HG03066 (cell line): ENCODE measurements at regions not wholly inside any gene's neighbourhood (a gene's known extent, or its start where the extent isn't known, plus 50 kb on each side); places are given as distances from the start of the nearest gene placed in this dataset.
"Not testable (repeated sequence)": the region's sequence is repeated elsewhere in the genome, so short reads cannot be mapped to it uniquely, and the experiment has no call there.

ENCODE experiments used
- ATAC-seq: cut with Tn5 transposase; IDR thresholded peaks from one replicate; pipeline ENCODE4 v1.9.1; 2021; ENCODE audit warnings: low read depth; ENCODE audit not compliant: unreplicated experiment

DNA sequence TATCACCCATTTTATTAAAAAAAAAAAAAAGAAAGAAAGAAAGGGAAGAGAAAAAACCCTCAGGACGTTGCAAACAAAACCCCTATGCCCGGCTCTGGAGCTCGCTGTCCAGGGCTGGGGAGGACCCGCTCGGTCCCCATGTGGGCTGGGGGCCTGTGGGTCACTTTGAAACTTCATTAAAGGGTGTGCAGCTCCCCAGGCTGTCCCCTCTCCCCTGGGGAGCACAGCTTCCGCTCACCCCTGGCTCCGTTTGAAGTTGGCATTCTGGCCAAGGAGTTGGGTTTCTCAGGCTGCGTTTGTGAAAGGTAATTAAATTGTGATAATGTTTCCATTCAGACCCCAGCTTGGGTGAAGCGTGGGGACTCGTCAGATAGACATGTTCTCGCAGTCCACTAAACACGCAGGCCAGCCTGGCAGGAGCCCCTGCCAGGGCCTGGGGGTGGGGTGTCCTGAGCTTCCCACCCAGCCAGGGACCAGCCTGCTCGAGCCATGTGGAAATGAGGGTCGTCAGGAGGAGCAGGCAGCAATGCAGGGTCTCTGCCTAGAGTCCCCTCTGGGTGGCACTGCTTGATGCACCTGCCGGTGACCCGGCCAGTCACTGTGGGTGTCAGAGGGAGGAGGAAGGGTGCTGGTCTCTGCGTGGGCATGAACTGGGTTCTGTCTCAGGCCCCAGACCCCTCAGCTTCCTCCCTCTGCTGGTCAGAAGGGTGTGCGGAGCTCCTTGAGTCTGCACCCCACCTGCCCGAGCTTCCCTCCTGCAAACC lies 166.2 kb downstream of the INHBB start:
- no peak for ATAC-seq

DNA sequence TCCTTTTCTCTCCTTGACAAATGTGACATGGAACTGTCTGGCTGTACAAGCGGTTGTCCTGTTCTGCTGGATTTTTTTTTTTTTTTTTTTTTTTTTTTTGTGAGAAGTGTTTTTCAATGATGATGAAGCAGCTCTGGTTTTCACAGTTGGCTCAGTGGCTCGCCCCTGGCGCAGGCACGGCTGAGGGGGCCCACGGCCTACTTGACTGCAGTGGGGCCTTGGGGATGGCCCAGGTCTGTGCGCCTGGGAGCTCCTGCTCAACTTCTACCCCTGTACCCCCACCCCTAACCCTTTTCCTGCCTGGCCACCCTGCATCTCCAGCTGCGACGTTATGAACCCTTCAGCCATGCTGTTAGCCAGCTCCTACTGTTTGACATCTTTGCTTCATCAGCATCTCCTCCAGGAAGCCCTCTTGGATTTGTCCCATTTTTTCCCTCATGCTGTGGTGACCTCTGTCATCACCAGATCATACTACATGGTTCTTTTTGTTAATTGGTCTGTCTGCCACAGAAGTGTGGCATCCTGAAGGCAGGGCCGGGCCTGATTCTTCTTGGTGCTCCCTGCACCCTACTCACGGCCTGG lies 167.9 kb downstream of the INHBB start:
- no peak for ATAC-seq

DNA sequence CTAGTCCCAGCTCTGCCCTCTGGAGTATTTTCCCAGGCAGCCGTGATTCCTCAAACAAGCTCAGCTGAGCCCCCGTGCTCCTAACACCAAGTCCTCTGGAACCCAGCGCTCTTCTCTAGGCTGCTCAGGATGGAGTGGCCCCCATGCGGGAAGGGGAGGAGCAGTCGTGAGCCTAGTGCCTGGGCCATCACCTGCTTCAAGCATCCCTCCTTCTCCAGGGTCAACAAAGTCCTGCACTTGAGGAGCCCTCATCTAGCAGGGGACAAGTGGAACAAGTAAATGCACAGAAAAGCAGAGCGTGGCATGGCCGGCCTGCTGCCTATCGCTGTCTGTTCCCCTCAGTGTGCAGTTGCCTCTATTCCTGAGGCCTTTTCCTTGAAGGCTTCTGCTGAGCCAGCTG lies 168.6 kb downstream of the INHBB start:
- ATAC-seq, result no peak

DNA sequence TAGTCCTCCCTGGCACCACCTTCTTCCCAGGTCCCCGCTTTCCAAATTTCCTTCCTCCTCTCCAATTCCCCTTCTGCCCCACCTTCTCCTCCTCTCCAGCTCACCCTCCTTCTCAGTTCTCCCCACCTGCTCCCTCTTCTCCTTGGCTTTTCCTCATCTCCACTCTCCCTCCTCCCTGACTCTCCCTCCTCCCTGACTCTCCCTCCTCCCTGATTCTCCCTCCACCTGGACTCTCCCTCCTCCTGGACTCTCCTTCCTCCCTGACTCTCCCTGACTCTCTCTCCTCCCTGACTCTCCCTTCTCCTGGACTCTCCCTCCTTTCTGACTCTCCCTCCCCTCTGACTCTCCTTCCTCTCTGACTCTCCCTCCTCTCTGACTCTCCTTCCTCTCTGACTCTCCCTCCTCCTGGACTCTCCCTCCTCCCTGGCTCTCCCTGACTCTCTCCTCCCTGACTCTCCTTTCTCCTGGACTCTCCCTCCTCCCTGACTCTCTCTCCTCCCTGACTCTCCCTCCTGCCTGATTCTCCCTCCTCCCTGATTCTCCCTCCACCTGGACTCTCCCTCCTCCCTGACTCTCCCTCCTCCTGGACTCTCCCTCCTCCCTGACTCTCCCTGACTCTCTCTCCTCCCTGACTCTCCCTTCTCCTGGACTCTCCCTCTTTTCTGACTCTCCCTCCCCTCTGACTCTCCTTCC lies 169.3 kb downstream of the INHBB start:
- not testable (repeated sequence) for ATAC-seq

DNA sequence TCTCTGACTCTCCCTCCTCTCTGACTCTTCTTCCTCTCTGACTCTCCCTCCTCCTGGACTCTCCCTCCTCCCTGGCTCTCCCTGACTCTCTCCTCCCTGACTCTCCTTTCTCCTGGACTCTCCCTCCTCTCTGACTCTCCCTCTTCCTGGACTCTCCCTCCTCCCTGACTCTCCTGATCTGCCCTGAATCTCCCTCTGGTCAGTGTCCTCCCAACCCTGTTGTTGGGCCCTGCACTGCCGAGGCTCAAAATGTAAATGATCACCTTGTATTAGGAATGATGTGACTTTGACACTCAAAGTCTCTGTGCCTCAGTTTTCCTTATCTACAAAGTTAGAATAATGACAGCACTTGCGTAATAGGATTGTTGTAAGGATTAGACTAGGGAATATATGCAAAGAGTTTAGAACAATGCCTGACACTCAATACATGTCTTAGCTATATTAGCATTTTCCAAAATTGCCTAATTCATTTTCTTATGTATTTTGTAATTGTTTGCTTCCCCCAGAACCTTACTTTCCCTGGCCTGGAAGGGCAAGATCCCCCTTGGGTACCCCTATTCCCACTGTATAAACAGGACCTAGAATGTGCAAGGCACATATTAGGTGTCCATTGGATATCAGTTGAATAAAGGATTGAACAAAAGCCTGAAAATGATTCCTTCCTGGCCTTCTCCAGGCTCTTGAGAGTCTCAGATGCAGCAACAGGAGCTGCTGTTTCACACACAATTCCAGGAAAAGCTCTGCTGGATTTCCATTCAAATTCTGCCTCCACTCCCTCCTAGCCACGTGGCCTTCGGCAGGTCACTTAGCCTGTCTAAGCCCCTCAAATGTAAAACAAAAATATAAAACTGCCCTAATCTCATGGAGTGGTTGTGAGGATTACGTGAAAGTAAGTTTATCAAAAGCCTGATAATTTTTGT lies 170.1 kb downstream of the INHBB start:
- ATAC-seq, result no peak

DNA sequence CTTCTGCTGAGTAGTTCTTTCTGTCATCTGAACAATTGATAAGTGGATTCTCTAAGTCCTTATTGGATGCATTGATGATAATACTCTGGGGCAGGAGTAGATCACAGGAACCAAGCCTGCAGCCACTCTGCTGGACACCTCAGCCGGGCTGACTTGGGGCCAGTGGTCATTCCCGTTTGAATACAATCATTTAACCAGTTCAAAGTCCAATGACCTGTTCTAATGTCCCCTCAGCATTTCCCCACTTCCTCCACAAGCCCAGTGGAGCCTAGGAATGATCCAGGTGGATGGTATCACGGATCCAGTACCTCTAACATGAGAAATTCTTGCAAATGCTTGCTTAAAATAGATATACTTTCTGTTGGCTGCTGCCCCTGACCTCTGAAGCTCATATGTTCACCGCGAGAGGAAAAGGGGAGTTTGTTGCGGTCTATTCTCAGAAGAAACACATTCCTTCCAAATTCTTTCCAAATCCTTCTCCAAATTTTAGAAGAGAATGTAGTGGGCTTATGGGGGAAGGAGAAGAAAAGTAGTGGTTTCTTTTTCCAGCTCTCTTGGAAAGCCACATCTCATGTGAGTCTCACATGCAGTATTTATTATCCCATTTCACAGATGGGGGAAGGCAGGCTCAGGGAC lies 170.9 kb downstream of the INHBB start:
- no peak for ATAC-seq

DNA sequence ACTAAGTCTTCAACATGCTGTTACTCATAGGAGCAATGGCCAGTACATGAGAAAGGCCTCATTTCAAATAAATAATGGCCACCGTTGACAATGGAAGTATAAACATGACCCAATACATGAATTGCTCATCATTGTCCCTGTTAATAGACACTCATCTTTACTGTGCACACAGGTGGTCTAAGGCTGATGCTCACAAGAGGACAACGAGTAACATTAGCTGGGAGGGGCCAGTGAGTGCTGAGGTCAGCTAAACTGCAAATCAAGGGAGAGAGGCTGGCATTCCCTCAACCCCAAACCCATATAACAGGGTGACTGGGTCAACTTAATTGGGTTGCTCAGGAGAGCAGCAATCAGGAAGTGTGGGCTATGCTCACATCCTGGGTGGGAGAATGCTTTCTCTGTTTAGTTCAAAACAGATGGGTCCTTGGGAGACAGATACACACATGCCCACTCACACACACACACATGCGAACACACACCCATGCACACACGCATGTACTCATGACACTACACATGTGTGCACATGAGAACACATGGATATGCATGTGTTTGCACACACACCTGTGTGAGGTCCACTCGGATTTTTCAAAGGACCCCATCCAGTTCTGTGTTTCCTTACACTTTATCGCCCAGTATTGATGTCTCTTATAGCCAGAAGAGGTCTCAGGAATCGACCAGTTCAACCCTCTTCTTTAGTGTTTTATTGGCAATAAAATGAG lies 172.0 kb downstream of the INHBB start:
- no peak for ATAC-seq

DNA sequence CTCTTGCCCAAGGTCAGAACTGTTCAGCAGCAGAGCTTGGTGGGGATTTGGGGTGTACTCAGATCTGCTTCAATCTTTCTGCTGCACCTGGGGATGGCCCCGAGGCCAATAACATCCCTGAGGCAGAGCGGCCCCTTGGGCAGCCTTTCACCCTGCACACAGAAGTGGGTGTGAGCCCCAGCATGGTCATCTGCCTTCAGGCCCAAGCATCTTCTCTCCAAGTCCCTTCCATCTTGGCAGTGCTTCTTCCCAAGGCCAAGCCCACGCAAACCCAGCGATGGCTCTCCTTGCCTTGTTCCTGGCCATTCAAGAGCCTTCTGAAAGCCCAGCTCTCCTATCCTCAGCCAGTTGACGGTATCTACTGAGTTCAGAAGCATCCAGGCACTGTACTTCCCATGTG lies 172.9 kb downstream of the INHBB start:
- no peak for ATAC-seq

DNA sequence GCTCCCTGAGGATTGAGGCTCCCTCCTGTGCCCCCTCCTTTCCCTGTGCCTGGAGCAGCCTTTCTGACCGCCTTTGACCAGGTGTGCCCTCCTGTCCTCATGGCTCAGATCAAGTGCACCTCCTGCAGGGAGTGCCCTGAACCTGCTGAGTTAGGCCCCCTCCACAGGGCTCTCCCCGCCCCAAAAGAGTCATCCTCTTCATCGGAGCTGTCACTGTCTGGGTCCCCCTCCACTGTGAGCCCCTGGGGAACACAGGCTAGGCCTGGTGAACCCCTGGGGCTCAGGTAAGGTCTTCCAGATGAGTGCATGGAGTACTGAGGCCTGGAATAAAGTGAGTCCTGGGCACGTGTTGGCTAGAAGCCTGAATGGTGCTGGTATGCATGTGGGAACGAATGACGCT lies 173.5 kb downstream of the INHBB start:
- ATAC-seq, result no peak

DNA sequence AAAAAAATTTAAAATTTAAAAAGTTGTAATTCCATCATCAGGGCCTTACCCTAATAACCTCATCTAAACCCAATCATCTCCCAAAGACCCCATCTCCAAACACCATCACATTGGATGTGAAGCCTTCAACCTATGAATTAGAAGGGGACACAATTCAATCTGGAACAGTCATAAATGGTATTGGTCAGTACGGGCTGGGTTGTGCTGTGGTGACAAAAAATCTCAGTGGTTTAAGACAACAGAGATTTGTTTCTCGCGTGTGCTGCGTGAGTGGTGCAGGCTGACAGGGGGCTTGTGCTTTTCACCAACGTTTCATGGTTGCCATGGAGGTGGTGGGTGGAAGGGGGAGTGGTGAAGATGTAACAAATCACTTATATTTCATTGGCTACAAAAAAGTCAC lies 174.5 kb downstream of the INHBB start:
- ATAC-seq, result no peak

DNA sequence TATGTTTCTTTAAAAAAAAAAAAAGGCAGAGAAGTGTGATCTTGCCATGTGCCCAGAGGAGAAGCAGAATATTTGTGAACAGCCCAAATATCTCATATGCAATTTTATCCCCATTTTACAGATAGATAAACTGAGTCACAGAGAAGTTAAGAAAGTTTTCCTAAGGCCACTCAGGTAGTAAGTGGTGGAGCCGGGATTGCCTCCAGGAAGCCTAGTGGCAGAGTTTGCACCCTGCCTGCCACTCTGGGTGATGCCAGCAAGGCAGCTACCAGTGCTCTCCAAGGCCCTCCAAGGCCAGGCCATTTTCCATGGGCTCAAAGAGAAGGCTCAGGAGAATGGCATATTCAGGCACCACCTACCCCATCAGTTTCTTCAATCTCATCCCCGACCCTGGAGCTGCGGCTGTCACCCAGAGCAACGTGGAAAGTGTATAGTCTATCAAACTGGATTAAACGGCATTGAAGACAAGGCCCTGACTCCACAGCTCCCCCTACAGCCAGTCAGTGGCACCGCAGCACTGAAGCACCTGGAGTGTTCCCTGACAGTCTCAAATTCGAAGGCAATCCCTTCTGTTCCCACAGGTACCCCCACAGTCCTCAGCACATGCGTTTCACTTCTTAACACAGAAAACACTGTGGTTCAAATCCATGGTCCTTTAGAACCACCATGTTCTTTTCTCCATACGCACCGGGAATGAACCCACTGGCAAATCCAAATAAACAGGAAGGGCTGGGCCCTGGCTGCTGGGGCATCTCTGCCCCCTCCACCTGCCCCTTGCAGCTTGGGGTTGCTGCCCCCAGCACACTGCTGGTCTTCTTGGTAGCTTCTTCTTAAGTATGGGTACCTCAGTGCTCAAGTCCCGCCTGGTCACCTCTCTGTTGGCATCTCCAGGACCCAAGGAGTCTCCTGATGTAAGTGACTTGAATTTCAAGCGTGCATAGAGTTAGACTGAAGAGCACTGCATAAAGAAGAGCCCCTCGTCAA lies 175.3 kb downstream of the INHBB start:
- no peak for ATAC-seq

DNA sequence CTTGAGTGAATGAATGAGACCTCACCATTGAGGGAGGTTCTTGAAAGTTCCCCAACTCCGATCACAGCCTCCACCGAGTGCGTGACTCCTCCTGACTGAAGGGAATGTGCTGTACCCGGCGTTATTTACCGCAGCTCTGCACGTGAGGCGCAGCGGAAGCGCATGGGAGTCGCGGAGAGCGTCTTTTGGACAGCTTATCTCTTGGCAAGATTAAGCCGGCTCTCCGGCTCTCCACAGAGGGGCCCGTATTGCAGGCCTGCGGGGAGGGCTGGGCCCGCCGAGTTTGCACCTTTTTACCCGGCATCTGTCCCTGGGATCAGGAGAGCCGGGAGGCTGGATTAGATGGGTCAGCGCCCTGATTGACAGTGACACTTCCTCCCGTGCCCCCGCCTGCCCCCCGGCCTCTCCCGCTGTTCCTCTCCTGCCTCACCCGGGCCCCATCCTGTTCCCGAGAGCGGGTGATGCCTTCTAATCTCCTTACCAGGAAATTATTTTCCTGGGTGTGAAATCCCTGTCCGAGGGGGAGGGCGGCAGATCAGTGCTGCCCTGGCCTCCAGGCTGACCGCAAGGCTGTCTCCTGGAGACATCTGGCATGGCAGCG lies 176.3 kb downstream of the INHBB start:
- no peak for ATAC-seq

DNA sequence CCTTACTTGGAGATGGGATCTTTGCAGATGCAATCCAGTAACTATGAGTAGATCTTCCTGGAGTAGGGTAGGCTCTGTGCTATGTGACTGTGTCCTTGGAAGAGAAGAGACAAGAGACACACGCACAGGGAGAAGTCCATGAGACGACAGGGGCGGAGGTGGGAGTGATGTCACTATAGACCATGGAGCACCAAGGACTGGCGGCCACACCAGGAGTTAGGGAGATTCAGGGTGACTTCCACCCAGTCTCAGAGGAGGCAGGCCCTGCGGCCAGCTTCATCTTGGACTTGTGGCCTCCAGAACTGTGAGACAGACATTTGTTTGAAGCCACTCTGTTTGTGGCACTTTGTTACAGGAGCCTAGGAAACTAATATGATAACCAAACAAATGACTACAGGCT lies 177.8 kb downstream of the INHBB start:
- no peak for ATAC-seq

DNA sequence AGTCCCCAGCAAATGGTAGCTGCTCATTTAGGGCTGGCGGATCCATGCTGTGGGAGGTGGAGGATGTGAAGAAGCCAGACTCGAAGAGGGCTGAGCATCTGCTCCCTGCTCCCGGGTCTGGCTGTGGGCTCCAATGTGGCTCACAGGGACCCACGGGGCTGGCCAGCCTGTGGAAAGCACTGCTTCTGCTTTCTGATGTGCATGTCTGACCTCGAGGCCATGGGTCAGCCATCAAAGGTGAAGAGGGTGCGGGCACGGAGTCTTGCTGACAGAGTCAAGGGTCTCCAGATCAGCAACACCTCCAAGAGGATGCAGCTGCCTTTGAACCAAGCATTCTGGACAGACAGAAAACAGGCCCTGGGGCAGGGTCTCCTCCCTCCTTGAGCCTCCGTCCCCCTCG lies 178.2 kb downstream of the INHBB start:
- no peak for ATAC-seq

DNA sequence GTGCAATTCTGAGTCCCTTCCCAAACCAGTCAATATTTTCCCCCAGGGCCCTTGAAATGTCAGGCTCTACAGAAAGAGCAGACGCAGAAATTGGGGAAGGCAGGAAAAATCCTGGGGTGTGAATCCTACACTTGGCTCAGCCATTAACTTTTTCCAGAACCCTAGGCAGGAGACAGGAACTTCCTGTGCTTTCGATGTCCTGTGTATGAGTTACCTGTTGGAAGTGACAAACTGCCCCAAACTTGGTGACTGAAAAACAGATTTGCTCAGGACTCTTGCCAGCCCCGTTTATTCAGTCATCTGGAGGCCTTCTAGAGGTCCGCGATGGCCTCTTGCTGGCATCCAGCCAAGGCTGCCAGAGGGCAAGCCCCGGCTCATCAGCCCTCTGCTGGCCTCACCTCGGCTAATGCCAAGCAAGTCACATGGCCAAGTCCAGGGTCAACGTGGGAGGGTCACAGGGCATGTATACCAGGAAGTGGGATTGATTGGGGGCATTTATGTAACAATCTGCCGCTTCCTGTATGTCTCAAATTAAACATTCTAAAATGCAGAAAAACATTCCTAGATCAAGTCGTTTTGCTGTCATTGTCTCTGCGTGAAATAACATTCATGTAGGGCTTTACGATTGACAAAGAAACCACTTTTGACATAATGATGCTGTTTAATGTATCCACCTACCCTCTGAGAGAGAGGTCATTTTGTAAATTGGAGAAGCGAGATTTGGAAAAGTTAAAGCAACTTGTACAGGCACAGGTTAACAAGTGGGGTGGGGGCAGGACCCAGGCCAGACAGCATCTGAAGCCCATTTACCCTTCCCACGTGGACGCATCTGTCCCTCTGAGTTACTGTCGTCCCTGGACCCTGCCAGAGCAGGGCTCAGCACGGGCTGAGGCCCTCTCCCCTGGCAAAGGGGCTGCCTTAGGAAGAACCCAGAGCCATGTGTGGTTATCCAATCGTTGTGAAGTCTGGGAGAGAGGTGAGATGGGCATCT lies 179.4 kb downstream of the INHBB start:
- ATAC-seq, result no peak

DNA sequence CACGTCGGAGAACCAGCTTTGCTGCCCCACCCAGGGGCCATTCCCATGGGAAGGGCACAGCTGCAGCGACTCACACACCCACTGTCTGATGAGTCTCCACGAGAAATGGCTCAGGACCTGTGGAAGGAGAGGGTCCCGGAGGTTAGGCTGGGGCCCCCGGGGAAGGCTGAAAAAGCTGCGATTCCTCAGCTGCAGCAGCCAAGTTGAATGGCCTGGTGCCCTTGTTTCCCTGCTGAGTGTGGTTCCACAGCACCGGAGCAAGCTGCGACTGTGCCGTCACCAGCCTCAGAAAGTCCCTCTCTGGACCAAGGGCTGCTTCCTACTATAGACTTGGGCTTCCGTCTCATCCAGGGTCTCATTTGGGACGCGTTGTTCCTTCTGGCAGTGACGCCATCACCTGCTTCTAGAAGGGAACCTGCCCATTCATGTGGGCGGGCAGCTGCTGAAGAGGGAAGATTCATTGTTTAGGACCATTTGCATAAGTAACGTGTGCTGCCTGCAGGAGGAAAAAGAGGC lies 180.2 kb downstream of the INHBB start:
- no peak for ATAC-seq
